GM23248 (cell line): ENCODE measurements at regions not wholly inside any gene's neighbourhood (a gene's known extent, or its start where the extent isn't known, plus 50 kb on each side); places are given as distances from the start of the nearest gene placed in this dataset.

ENCODE experiments used
- DNase-seq: peaks from one replicate; pipeline ENCODE4 v3.0.0-alpha.2; 2015
- H2AFZ ChIP-seq: fragments of 200-600 bp; sonication (generic); 2 replicates; pipeline ENCODE4 v1.6.1; 2016; ENCODE audit warnings: antibody characterized with exemption
- H3F3A ChIP-seq: fragments of 200-600 bp; sonication (generic); 2 replicates; pipeline ENCODE4 v1.6.1; 2016; ENCODE audit warnings: mild to moderate bottlenecking, antibody characterized with exemption, mixed run types; ENCODE audit not compliant: insufficient read depth
- H3K27ac ChIP-seq: fragments of 200-600 bp; sonication (generic); 2 replicates; pipeline ENCODE4 v1.5.1; 2016; ENCODE audit warnings: mild to moderate bottlenecking
- H3K27me3 ChIP-seq: fragments of 200-600 bp; sonication (generic); replicated peaks from 2 replicates; pipeline ENCODE4 v1.6.1; 2016; ENCODE audit warnings: mild to moderate bottlenecking; ENCODE audit not compliant: insufficient read depth
- H3K36me3 ChIP-seq: fragments of 200-600 bp; sonication (generic); 2 replicates; pipeline ENCODE4 v1.6.1; 2016; ENCODE audit warnings: low read depth, mild to moderate bottlenecking
- H3K4me1 ChIP-seq: fragments of 200-600 bp; sonication (generic); 2 replicates; pipeline ENCODE4 v1.6.1; 2016; ENCODE audit warnings: mild to moderate bottlenecking; ENCODE audit not compliant: insufficient read depth
- H3K4me2 ChIP-seq: fragments of 200-600 bp; sonication (generic); one replicate; pipeline ENCODE4 v1.6.1; 2016; ENCODE audit warnings: mild to moderate bottlenecking; ENCODE audit not compliant: unreplicated experiment
- H3K4me3 ChIP-seq: fragments of 200-600 bp; sonication (generic); 2 replicates; pipeline ENCODE4 v1.5.1; 2016; ENCODE audit warnings: mild to moderate bottlenecking
- H3K79me2 ChIP-seq: fragments of 200-600 bp; sonication (generic); 2 replicates; pipeline ENCODE4 v1.6.1; 2016; ENCODE audit warnings: mild to moderate bottlenecking; ENCODE audit not compliant: insufficient read depth
- H3K9ac ChIP-seq: fragments of 200-600 bp; sonication (generic); 2 replicates; pipeline ENCODE4 v1.6.1; 2016; ENCODE audit warnings: mild to moderate bottlenecking
- H3K9me2 ChIP-seq: fragments of 200-600 bp; sonication (generic); 2 replicates; pipeline ENCODE4 v1.6.1; 2016; ENCODE audit warnings: mixed run types, mild to moderate bottlenecking, moderate library complexity; ENCODE audit not compliant: insufficient read depth
- H3K9me3 ChIP-seq: fragments of 200-600 bp; sonication (generic); one replicate; pipeline ENCODE4 v1.6.1; 2017; ENCODE audit warnings: low read depth
- H4K20me1 ChIP-seq: fragments of 200-600 bp; sonication (generic); 2 replicates; pipeline ENCODE4 v1.6.0; 2016; ENCODE audit not compliant: insufficient read depth
- EZH2 ChIP-seq: fragments of 200-600 bp; sonication (generic); IDR thresholded peaks from 2 replicates; pipeline ENCODE4 v1.6.1; 2018; ENCODE audit warnings: antibody characterized with exemption, mild to moderate bottlenecking; ENCODE audit not compliant: insufficient read depth, poor library complexity, severe bottlenecking
- EZH2phosphoT487 ChIP-seq: fragments of 200-600 bp; sonication (generic); IDR thresholded peaks from 2 replicates; pipeline ENCODE4 v1.6.1; 2018; ENCODE audit warnings: antibody characterized with exemption, moderate library complexity, mild to moderate bottlenecking, low read depth; ENCODE audit not compliant: insufficient read depth
- WGBS, 2 experiments: methylation state at CpG; one replicate each; pipeline ENCODE4 v1.1.6; 2015 to 2017; ENCODE audit warnings: low lambda C conversion rate in 2 of 2, low coverage in 1 of 2; ENCODE audit errors: missing lambda C conversion rate in 2 of 2; 5-methylcytosine and 5-hydroxymethylcytosine counted together
- in situ Hi-C: fragments of 300-500 bp; cut with MboI; formaldehyde crosslinking; loops from 2 replicates; pipeline ENCODE4 v1.15.0; 2020

DNA sequence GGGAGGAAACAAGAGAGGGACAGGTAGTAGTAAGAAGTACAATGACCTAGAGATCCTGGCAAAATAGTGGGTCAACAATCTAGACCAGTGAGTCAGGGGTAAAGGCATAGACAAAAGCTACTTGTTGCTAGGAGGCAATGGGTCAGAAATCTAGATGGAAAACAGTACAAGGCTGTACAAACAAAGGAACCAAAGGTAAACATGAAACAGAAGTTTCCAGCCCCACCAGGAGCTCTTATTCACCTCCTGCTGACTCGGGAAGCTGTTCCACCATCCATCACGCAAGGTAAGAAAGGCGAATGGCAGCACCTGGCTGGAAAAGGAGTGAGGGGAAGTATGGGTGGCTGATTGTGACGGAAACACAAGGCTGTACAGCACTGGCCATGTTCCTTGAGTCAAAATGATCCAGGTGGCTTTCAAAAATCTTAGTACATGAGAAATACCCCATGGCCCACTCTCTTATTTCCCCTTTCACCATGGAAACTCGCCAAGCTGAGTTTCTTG is 70.5 kb upstream of the RAI14 start:
- no peaks in the 10 kb centered on the region for H3K36me3 ChIP-seq
- peak overlapping the region; percentile 34; the same call in 1 of the 2 replicates for H3K4me3 ChIP-seq
- peak; percentile 71 for DNase-seq
- no peaks in the 10 kb centered on the region for H3K9me3 ChIP-seq
- no peaks in the 10 kb centered on the region for H3K27me3 ChIP-seq
- peak overlapping the region; percentile 82 for H3K4me2 ChIP-seq
- 65 to 69% methylated on average over 5 of the region's 5 CpGs for WGBS, 2 experiments
- no peaks in the 10 kb centered on the region for H4K20me1 ChIP-seq
- H3K9me2 ChIP-seq = no peaks in the 10 kb centered on the region
- H3K79me2 ChIP-seq = no peaks in the 10 kb centered on the region
- peak overlapping the region; percentile 81 for H3K9ac ChIP-seq
- TF ChIP-seq EZH2 (no peak), EZH2phosphoT487 (no peak)
- peak overlapping the region; percentile 98 for H3K27ac ChIP-seq
- peaks cover 43% of the 10 kb centered on the region for H3F3A ChIP-seq
- peaks cover 54% of the 10 kb centered on the region for H3K4me1 ChIP-seq
- in situ Hi-C loops = no loop called here
- 0 out of 2 replicates have a peak overlapping the region, but pooled peaks have one; percentile 7 for H2AFZ ChIP-seq

DNA sequence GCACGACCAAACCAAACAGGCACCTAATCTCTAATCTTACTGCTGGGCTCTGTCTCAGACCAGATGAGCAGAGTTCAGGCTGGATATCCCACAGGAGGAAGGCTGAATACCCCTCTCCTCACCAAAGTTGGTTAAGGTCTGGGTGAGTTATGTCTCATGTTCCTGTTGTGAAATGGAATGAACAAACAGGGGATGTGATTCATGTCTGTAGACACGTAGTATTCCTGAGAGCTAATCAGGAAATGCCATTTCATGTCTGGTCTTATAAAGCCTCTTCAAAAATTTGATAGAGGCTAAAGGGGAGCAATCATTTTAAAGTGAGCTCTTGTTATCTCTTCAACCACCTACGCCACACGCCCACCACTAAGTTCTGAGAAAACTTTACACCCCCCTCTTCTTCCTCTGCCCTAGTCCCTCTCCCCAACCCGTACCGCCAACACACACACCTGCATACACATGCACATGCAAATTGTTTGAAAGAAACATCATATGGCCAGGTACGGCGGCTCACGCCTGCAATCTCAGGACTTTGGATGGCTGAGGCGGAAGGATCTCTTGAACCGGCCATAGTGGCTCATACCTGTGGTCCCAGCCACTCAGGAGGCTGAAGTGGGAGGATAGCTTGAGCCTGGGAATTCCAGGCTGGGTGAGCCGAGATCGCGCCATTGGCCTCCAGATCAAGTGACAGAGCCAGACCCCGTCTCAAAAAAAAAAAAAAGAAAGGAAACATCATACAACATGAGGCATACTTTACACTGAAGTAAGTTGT is 69.8 kb upstream of the RAI14 start:
- no peaks in the 10 kb centered on the region for H3K9me3 ChIP-seq
- H3K4me1 ChIP-seq = peaks cover 54% of the 10 kb centered on the region
- DNase-seq = peak; percentile 89
- no peaks in the 10 kb centered on the region for H4K20me1 ChIP-seq
- H3K4me2 ChIP-seq = peak overlapping the region; percentile 82
- H3F3A ChIP-seq = peaks cover 43% of the 10 kb centered on the region
- H3K9me2 ChIP-seq = no peaks in the 10 kb centered on the region
- H3K79me2 ChIP-seq = no peaks in the 10 kb centered on the region
- peak overlapping the region; percentile 34; the same call in 1 of the 2 replicates for H3K4me3 ChIP-seq
- 0 out of 2 replicates have a peak overlapping the region, but pooled peaks have one; percentile 7 for H2AFZ ChIP-seq
- TF ChIP-seq EZH2 = no peak
- no peak for TF ChIP-seq EZH2phosphoT487
- H3K36me3 ChIP-seq = no peaks in the 10 kb centered on the region
- H3K27me3 ChIP-seq = no peaks in the 10 kb centered on the region
- peak overlapping the region; percentile 98 for H3K27ac ChIP-seq
- peak overlapping the region; percentile 81 for H3K9ac ChIP-seq
- in situ Hi-C loops = no loop called here
- WGBS, 2 experiments = 67% methylated on average over 15 of the region's 15 CpGs

DNA sequence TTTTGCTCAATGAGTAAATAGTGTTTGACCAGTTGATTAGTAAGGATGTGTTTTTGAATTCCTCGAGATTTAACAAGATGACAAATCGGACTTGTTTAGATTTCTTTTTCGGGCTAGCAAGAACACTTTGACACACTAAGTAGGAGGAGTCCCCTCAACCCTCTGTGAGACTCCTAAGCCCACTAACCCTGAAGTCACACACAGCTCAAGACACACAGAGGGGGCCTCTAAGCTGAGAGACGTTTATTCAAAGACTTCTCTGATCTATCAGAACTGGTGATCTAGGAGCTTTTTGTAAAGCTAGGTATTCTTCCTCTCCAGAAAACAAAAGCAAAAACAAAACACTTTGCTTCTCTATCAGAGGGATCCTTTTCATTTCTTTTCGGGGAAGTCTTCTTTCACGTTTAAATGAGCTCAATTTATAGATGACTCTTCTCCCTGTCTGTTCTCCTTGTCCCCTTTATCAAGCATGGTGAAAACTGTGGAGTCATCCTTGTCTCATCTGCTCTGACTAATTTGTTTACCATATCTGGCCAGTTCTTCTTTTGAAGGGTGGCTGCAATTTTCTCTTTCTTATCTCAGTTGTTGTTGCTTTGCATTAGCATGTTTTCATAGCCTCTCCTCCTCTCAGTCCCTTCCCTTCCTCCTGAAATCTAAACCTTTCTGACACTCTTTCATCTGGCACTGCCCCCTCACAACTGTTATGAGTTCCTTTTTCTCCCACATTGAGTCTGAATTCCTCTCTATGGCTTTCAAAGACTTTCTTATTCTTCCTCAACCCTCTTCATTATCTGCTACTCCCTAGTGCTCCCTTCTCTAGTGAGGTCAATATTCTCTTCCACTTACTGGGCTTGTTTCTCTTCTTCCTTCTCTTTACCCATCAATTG is 68.5 kb upstream of the RAI14 start:
- peak overlapping the region; percentile 81 for H3K9ac ChIP-seq
- H3K4me3 ChIP-seq = peak overlapping the region; percentile 54
- peak overlapping the region; percentile 59 for H2AFZ ChIP-seq
- peak overlapping the region; percentile 82 for H3K4me2 ChIP-seq
- no peaks in the 10 kb centered on the region for H3K27me3 ChIP-seq
- peaks cover 43% of the 10 kb centered on the region for H3F3A ChIP-seq
- no peaks in the 10 kb centered on the region for H3K79me2 ChIP-seq
- TF ChIP-seq EZH2phosphoT487 (no peak), EZH2 (no peak)
- 1 to 3% methylated on average over 6 of the region's 6 CpGs for whole genome bisulfite sequencing, 2 experiments
- H3K36me3 ChIP-seq = no peaks in the 10 kb centered on the region
- peak overlapping the region; percentile 98 for H3K27ac ChIP-seq
- peak; percentile 86 for DNase-seq
- H4K20me1 ChIP-seq = no peaks in the 10 kb centered on the region
- in situ Hi-C loops = no loop called here
- H3K9me3 ChIP-seq = no peaks in the 10 kb centered on the region
- peaks cover 54% of the 10 kb centered on the region for H3K4me1 ChIP-seq
- no peaks in the 10 kb centered on the region for H3K9me2 ChIP-seq

DNA sequence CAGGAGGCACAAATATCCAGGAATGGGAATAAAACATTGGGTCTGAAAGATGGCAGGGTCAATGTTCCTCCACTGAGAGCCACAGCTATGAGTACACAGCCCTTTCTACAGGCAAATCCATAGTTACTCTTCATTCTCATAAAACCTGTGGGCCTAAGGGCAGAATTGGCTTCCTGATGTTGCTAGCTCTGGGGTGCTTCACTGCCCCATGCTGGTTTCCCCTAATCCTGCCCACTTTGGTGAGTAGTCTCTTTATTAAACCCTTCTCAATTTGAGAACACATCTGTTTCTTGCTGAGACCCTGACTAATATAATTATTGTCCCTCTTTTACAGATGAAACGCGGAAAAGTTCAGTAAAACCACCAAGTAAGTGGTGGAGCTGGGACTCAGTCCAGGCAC is 66.3 kb upstream of the RAI14 start:
- 92 to 93% methylated on average over 2 of the region's 2 CpGs for WGBS, 2 experiments
- no peaks in the 10 kb centered on the region for H3K79me2 ChIP-seq
- no peak for TF ChIP-seq EZH2phosphoT487
- TF ChIP-seq EZH2 = no peak
- no peaks in the 10 kb centered on the region for H3K9me2 ChIP-seq
- H3K27ac ChIP-seq = no peak overlapping the region
- H3K4me3 ChIP-seq = no peak overlapping the region
- H3K4me1 ChIP-seq = peaks cover 44% of the 10 kb centered on the region
- H3K4me2 ChIP-seq = no peak overlapping the region
- DNase-seq = no peak
- no peaks in the 10 kb centered on the region for H4K20me1 ChIP-seq
- no peak overlapping the region for H3K9ac ChIP-seq
- no peaks in the 10 kb centered on the region for H3K36me3 ChIP-seq
- H3K27me3 ChIP-seq = no peaks in the 10 kb centered on the region
- no peak overlapping the region for H2AFZ ChIP-seq
- H3F3A ChIP-seq = peaks cover 37% of the 10 kb centered on the region
- in situ Hi-C loops = no loop called here
- no peaks in the 10 kb centered on the region for H3K9me3 ChIP-seq
